Sigmoid colon (tissue), 4 donors: ENCODE measurements at regions not wholly inside any gene's neighbourhood (a gene's known extent, or its start where the extent isn't known, plus 50 kb on each side); places are given as distances from the start of the nearest gene placed in this dataset.
"Not testable (repeated sequence)": the region's sequence is repeated elsewhere in the genome, so short reads cannot be mapped to it uniquely, and the experiment has no call there.

Experiments
- POLR2AphosphoS5 ChIP-seq, 4 donors: sonication (generic); formaldehyde crosslinking; IDR thresholded peaks; one replicate each; pipeline ENCODE4 v1.6.1; 2017; ENCODE audit warnings: antibody characterized with exemption in 4 of 4
- TF ChIP-seq, protein P1 (sequence below), 4 experiments: fragments of 450-650 bp in 3 of 4; fragments of 200-600 bp in 1 of 4; IDR thresholded peaks; one replicate each; pipeline ENCODE4 v1.5.1; 2016 to 2019; ENCODE audit warnings: antibody characterized with exemption in 4 of 4, mild to moderate bottlenecking in 3 of 4, moderate library complexity in 2 of 4

- TF ChIP-seq, protein P1, sequence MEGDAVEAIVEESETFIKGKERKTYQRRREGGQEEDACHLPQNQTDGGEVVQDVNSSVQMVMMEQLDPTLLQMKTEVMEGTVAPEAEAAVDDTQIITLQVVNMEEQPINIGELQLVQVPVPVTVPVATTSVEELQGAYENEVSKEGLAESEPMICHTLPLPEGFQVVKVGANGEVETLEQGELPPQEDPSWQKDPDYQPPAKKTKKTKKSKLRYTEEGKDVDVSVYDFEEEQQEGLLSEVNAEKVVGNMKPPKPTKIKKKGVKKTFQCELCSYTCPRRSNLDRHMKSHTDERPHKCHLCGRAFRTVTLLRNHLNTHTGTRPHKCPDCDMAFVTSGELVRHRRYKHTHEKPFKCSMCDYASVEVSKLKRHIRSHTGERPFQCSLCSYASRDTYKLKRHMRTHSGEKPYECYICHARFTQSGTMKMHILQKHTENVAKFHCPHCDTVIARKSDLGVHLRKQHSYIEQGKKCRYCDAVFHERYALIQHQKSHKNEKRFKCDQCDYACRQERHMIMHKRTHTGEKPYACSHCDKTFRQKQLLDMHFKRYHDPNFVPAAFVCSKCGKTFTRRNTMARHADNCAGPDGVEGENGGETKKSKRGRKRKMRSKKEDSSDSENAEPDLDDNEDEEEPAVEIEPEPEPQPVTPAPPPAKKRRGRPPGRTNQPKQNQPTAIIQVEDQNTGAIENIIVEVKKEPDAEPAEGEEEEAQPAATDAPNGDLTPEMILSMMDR (IDR thresholded peaks at IDR 0.05) = not testable (repeated sequence)
- TF ChIP-seq POLR2AphosphoS5 (IDR thresholded peaks at IDR 0.05) = not testable (repeated sequence)
Measured at GRCh38 chr1:146396801-146397200, 168.0 kb upstream of the NOTCH2NLA start.
